Immature natural killer cell (primary cell): ENCODE measurements at regions not wholly inside any gene's neighbourhood (a gene's known extent, or its start where the extent isn't known, plus 50 kb on each side); places are given as distances from the start of the nearest gene placed in this dataset.

Experiments used
- DNase-seq, 3 donors: peaks; one replicate each; pipeline ENCODE4 v3.0.0; 2022; ENCODE audit warnings: mixed read lengths in 1 of 3
- H3K27ac Mint-ChIP-seq, 6 donors: one replicate each; pipeline ENCODE4 v1.8.0; 2020; ENCODE audit warnings: mixed read lengths in 6 of 6, mild to moderate bottlenecking in 5 of 6, inconsistent platforms in 4 of 6, moderate library complexity in 3 of 6
- H3K27me3 Mint-ChIP-seq, 3 donors: one replicate each; pipeline ENCODE4 v1.8.0; 2020 to 2021; ENCODE audit warnings: low read depth in 3 of 3, mild to moderate bottlenecking in 3 of 3, mixed read lengths in 3 of 3, moderate library complexity in 3 of 3, inconsistent platforms in 1 of 3
- H3K36me3 Mint-ChIP-seq, 3 donors: one replicate each; pipeline ENCODE4 v1.8.0; 2020; ENCODE audit warnings: mixed read lengths in 3 of 3, inconsistent platforms in 2 of 3, mild to moderate bottlenecking in 2 of 3
- H3K4me1 Mint-ChIP-seq, 2 donors: one replicate each; pipeline ENCODE4 v1.8.0; 2020; ENCODE audit warnings: inconsistent platforms in 2 of 2, mild to moderate bottlenecking in 2 of 2, mixed read lengths in 2 of 2, moderate library complexity in 1 of 2
- H3K4me3 Mint-ChIP-seq, 5 donors: one replicate each; pipeline ENCODE4 v1.8.0; 2020; ENCODE audit warnings: mild to moderate bottlenecking in 5 of 5, mixed read lengths in 5 of 5, inconsistent platforms in 3 of 5, moderate library complexity in 3 of 5
- H3K9me3 Mint-ChIP-seq, 6 donors: one replicate each; pipeline ENCODE4 v1.8.0; 2020; ENCODE audit warnings: mild to moderate bottlenecking in 6 of 6, mixed read lengths in 6 of 6, inconsistent platforms in 4 of 6, moderate library complexity in 3 of 6

GRCh38 chr7:4406288-4407058 lies 275.6 kb upstream of the FOXK1 start:
- no peak for DNase-seq
- Mint-ChIP-seq H3K9me3 (peaks cover 0 to 2% (median 0%) of the 10 kb centered on the region in 6 donors), H3K4me1 (no peaks in the 10 kb centered on the region), H3K4me3 (no peak overlapping the region), H3K36me3 (no peaks in the 10 kb centered on the region), H3K27ac (no peak overlapping the region), H3K27me3 (peaks cover 0 to 2% (median 0%) of the 10 kb centered on the region in 3 donors)

- Mint-ChIP-seq H3K4me1 (no peaks in the 10 kb centered on the region), H3K27me3 (peaks cover 0 to 4% (median 0%) of the 10 kb centered on the region in 3 donors), H3K27ac (no peak overlapping the region), H3K36me3 (no peaks in the 10 kb centered on the region), H3K9me3 (peaks cover 0 to 3% (median 0%) of the 10 kb centered on the region in 6 donors), H3K4me3 (no peak overlapping the region)
- DNase-seq: no peak
Observed at GRCh38 chr7:4409946-4410345, 272.1 kb upstream of the FOXK1 start.

GRCh38 chr7:4416396-4417056 lies 265.6 kb upstream of the FOXK1 start:
- H3K27ac Mint-ChIP-seq: no peak overlapping the region
- peak overlapping the region in 3 of 5 donors; percentile 36 to 60 (median 50) for H3K4me3 Mint-ChIP-seq
- H3K9me3 Mint-ChIP-seq: peaks cover 0 to 9% (median 6%) of the 10 kb centered on the region in 6 donors
- peaks cover 0 to 4% (median 0%) of the 10 kb centered on the region in 3 donors for H3K36me3 Mint-ChIP-seq
- H3K27me3 Mint-ChIP-seq: peaks cover 0 to 5% (median 2%) of the 10 kb centered on the region in 3 donors
- peaks cover 0 to 8% of the 10 kb centered on the region in 2 donors for H3K4me1 Mint-ChIP-seq
- DNase-seq: no peak

- peaks cover 3 to 7% (median 5%) of the 10 kb centered on the region in 3 donors for H3K27me3 Mint-ChIP-seq
- peaks cover 0 to 3% (median 0%) of the 10 kb centered on the region in 6 donors for H3K9me3 Mint-ChIP-seq
- no peak overlapping the region for H3K27ac Mint-ChIP-seq
- no peak overlapping the region for H3K4me3 Mint-ChIP-seq
- H3K36me3 Mint-ChIP-seq: no peaks in the 10 kb centered on the region
- H3K4me1 Mint-ChIP-seq: no peaks in the 10 kb centered on the region
- DNase-seq: no peak
Observed at GRCh38 chr7:4428526-4428925, 253.6 kb upstream of the FOXK1 start.

- H3K4me1 Mint-ChIP-seq: no peaks in the 10 kb centered on the region
- peaks cover 0 to 2% (median 0%) of the 10 kb centered on the region in 6 donors for H3K9me3 Mint-ChIP-seq
- H3K27ac Mint-ChIP-seq: no peak overlapping the region
- no peak for DNase-seq
- peaks cover 3 to 7% (median 5%) of the 10 kb centered on the region in 3 donors for H3K27me3 Mint-ChIP-seq
- H3K36me3 Mint-ChIP-seq: no peaks in the 10 kb centered on the region
- H3K4me3 Mint-ChIP-seq: no peak overlapping the region
Observed at GRCh38 chr7:4430227-4430626, 251.9 kb upstream of the FOXK1 start.

GRCh38 chr7:4434306-4434705 lies 247.8 kb upstream of the FOXK1 start:
- H3K27me3 Mint-ChIP-seq: peaks cover 3 to 8% (median 5%) of the 10 kb centered on the region in 3 donors
- H3K36me3 Mint-ChIP-seq: no peaks in the 10 kb centered on the region
- no peak for DNase-seq
- no peak overlapping the region for H3K4me3 Mint-ChIP-seq
- H3K4me1 Mint-ChIP-seq: no peaks in the 10 kb centered on the region
- no peak overlapping the region for H3K27ac Mint-ChIP-seq
- H3K9me3 Mint-ChIP-seq: peaks cover 0 to 2% (median 0%) of the 10 kb centered on the region in 6 donors

- peaks cover 3 to 5% (median 5%) of the 10 kb centered on the region in 3 donors for H3K27me3 Mint-ChIP-seq
- H3K9me3 Mint-ChIP-seq: no peaks in the 10 kb centered on the region
- no peak overlapping the region for H3K4me3 Mint-ChIP-seq
- H3K36me3 Mint-ChIP-seq: no peaks in the 10 kb centered on the region
- no peaks in the 10 kb centered on the region for H3K4me1 Mint-ChIP-seq
- DNase-seq: no peak
- no peak overlapping the region for H3K27ac Mint-ChIP-seq
Observed at GRCh38 chr7:4436361-4436895, 245.7 kb upstream of the FOXK1 start.

GRCh38 chr7:4436936-4437335 lies 245.2 kb upstream of the FOXK1 start:
- Mint-ChIP-seq H3K27ac (no peak overlapping the region), H3K4me3 (no peak overlapping the region), H3K36me3 (no peaks in the 10 kb centered on the region), H3K4me1 (no peaks in the 10 kb centered on the region), H3K9me3 (no peaks in the 10 kb centered on the region), H3K27me3 (peaks cover 1 to 5% (median 2%) of the 10 kb centered on the region in 3 donors)
- no peak for DNase-seq

- DNase-seq: no peak
- Mint-ChIP-seq H3K9me3 (no peaks in the 10 kb centered on the region), H3K27me3 (peaks cover 0 to 5% (median 0%) of the 10 kb centered on the region in 3 donors), H3K4me3 (no peak overlapping the region), H3K36me3 (no peaks in the 10 kb centered on the region), H3K4me1 (no peaks in the 10 kb centered on the region), H3K27ac (no peak overlapping the region)
Observed at GRCh38 chr7:4437916-4438315, 244.2 kb upstream of the FOXK1 start.

- Mint-ChIP-seq H3K36me3 (no peaks in the 10 kb centered on the region), H3K27ac (no peak overlapping the region), H3K9me3 (peaks cover 0 to 2% (median 0%) of the 10 kb centered on the region in 6 donors), H3K27me3 (peaks cover 0 to 5% (median 0%) of the 10 kb centered on the region in 3 donors), H3K4me3 (no peak overlapping the region), H3K4me1 (no peaks in the 10 kb centered on the region)
- DNase-seq: no peak
Observed at GRCh38 chr7:4438723-4439245, 243.3 kb upstream of the FOXK1 start.

GRCh38 chr7:4439444-4439843 lies 242.7 kb upstream of the FOXK1 start:
- no peak overlapping the region for H3K4me3 Mint-ChIP-seq
- no peaks in the 10 kb centered on the region for H3K36me3 Mint-ChIP-seq
- no peak for DNase-seq

GRCh38 chr7:4444106-4444505 lies 238.0 kb upstream of the FOXK1 start:
- Mint-ChIP-seq H3K36me3 (no peaks in the 10 kb centered on the region), H3K27ac (no peak overlapping the region), H3K9me3 (peaks cover 0 to 3% (median 0%) of the 10 kb centered on the region in 6 donors), H3K4me1 (no peaks in the 10 kb centered on the region), H3K27me3 (peaks cover 0 to 2% (median 0%) of the 10 kb centered on the region in 3 donors), H3K4me3 (no peak overlapping the region)
- no peak for DNase-seq

More at GRCh38 chr7:4439444-4439843, 242.7 kb upstream of the FOXK1 start:
- Mint-ChIP-seq H3K27me3 (peaks cover 0 to 5% (median 0%) of the 10 kb centered on the region in 3 donors), H3K27ac (no peak overlapping the region), H3K9me3 (peaks cover 0 to 3% (median 0%) of the 10 kb centered on the region in 6 donors), H3K4me1 (no peaks in the 10 kb centered on the region)

- Mint-ChIP-seq H3K4me1 (no peaks in the 10 kb centered on the region), H3K27me3 (peaks cover 0 to 3% (median 0%) of the 10 kb centered on the region in 3 donors), H3K36me3 (no peaks in the 10 kb centered on the region), H3K27ac (no peak overlapping the region), H3K9me3 (peaks cover 0 to 3% (median 0%) of the 10 kb centered on the region in 6 donors), H3K4me3 (no peak overlapping the region)
- no peak for DNase-seq
Observed at GRCh38 chr7:4445777-4446176, 236.3 kb upstream of the FOXK1 start.

GRCh38 chr7:4449263-4449662 lies 232.8 kb upstream of the FOXK1 start:
- DNase-seq: no peak
- peaks cover 0 to 2% (median 0%) of the 10 kb centered on the region in 6 donors for H3K9me3 Mint-ChIP-seq
- H3K27ac Mint-ChIP-seq: no peak overlapping the region
- H3K4me3 Mint-ChIP-seq: no peak overlapping the region
- H3K4me1 Mint-ChIP-seq: no peaks in the 10 kb centered on the region
- no peaks in the 10 kb centered on the region for H3K36me3 Mint-ChIP-seq
- H3K27me3 Mint-ChIP-seq: peaks cover 2 to 3% (median 3%) of the 10 kb centered on the region in 3 donors
